ENCODE measurements at regions not wholly inside any gene's neighbourhood (a gene's known extent, or its start where the extent isn't known, plus 50 kb on each side); places are given as distances from the start of the nearest gene placed in this dataset.

DNA sequence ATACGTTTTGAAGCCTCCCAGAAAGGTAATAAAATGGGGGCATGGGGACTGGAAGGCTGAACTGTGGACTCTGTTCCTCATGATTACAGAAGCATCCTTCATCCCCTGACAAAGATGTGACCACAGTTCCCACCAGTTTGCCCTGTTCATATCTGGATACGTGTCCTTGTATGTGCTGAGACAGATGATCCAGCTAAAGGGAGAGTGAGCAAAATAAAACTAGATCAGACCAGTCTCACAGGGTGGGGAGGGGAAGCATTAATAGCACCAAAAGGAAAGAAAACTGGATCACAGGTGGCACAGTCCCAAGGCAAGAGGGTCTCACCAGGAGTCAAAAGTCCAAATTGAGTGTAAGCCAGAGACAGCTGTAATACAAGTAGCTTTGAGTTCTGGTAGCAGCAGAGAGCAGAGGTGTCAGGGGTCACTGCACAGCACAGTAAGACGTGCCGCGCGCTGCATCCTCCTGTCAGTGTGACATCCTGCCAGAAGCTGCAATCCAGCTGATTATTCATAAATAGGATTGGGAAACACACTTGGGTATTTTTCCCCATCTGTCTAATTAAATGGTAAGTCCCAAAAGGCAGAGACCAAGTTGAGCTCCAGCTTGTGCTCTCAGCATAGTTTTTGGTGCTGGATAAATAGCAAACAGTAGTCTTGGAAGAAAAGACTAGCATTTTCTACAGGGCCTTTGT is 560.0 kb upstream of the CFAP20DC start:
- DNase-seq (ENCODE audit: low read depth in 1 of 2, low spot score in 1 of 2) = no peak
- H3K4me3 ChIP-seq (replicated peaks; ENCODE audit: insufficient read depth, low read length) = no peak overlapping the region
- H3K27ac ChIP-seq (replicated peaks) = no peak overlapping the region
- TF ChIP-seq CTCF (IDR thresholded peaks at IDR 0.05; ENCODE audit: insufficient read depth, low read length) (no peak), REST (IDR thresholded peaks at IDR 0.05; ENCODE audit: insufficient replicate concordance, low read depth) (no peak), POLR2AphosphoS5 (IDR thresholded peaks at IDR 0.05; ENCODE audit: low read depth) (no peak), GABPA (IDR thresholded peaks at IDR 0.05; ENCODE audit: low read depth) (no peak), SPI1 (IDR thresholded peaks at IDR 0.05; ENCODE audit: borderline replicate concordance, low read depth) (no peak)
- H3K27me3 ChIP-seq (ENCODE audit: insufficient read depth, poor library complexity, severe bottlenecking) = no peaks in the 10 kb centered on the region

DNA sequence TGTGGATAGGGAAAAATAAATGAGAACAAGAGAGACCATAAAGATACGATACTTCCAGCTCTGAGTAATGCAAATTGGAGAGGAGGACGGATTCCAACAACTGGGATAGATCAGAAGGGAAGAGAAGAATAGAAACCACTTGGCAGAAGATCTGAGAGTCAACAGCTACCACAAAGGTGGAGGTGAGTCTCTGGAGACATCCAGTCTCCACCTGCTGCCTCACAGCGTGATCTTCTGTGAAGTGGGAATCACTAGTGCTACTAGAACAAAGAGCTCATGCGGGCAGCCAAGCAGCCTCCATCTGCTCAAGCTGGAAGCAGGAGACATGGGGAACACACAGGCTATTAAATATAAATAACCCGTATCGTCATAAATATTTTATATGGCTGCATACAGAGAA is 558.5 kb upstream of the CFAP20DC start:
- no peak for DNase-seq (ENCODE audit: low read depth in 1 of 2, low spot score in 1 of 2)

More for the DNA sequence above, 558.5 kb upstream of the CFAP20DC start:
- Histone ChIP-seq H3K4me3 (replicated peaks; ENCODE audit: insufficient read depth, low read length) (no peak overlapping the region), H3K27ac (replicated peaks) (no peak overlapping the region), H3K27me3 (ENCODE audit: insufficient read depth, poor library complexity, severe bottlenecking) (no peaks in the 10 kb centered on the region)
- TF ChIP-seq REST (IDR thresholded peaks at IDR 0.05; ENCODE audit: insufficient replicate concordance, low read depth) (no peak), CTCF (IDR thresholded peaks at IDR 0.05; ENCODE audit: insufficient read depth, low read length) (no peak), GABPA (IDR thresholded peaks at IDR 0.05; ENCODE audit: low read depth) (no peak), SPI1 (IDR thresholded peaks at IDR 0.05; ENCODE audit: borderline replicate concordance, low read depth) (no peak), POLR2AphosphoS5 (IDR thresholded peaks at IDR 0.05; ENCODE audit: low read depth) (no peak)

Data from HL-60 (cell line).